Stimulated activated CD4-positive, alpha-beta T cell treated with anti-CD3 and anti-CD28 coated beads, TNF-alpha, amount 100 ng/mL, for 48 hours (primary cell): ENCODE measurements at regions not wholly inside any gene's neighbourhood (a gene's known extent, or its start where the extent isn't known, plus 50 kb on each side); places are given as distances from the start of the nearest gene placed in this dataset.
"Not testable (repeated sequence)": the region's sequence is repeated elsewhere in the genome, so short reads cannot be mapped to it uniquely, and the experiment has no call there.

Experiments used
- DNase-seq, 3 donors: peaks; one replicate each; pipeline ENCODE4 v3.0.0-alpha.2; 2020; ENCODE audit warnings: low read depth in 3 of 3

DNA sequence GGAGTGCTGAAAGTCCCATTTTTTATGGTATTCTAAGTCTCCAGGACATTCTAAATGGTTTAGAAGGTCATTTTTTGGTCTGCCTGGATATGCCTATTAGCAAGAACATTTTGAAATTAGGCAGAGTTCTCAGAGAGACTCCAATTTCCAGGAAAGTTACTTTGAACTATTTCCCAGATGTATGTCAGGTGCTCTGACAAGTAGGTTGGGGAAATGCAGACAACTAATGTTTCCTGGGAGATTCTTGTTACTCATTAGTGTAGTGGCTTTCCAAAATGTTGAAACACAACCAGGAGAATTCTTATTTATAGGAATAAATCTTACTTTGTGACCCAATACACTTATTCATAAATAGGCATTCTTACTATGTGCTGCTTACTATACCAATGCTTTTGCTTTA is 268.4 kb downstream of the ZNF37A start:
- not testable (repeated sequence) for DNase-seq

DNA sequence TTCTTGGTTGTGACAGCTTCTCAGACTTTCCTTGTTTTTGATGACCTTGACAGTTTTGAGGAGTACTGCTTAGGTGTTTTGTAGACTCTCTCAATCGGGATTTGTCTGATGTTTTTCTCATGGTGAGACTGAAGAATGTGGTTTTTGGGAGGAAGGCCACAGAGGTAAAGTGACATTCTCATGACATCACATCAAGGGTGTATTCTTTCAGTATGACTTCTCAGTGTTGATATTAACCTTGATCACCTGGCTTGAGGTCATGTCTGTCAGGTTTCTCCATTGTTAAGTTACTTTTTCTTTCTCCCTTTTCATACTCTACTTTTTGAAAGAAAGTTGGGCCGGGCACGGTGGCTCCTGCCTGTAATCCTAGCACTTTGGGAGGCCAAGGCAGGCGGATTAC is 269.9 kb downstream of the ZNF37A start:
- not testable (repeated sequence) for DNase-seq

DNA sequence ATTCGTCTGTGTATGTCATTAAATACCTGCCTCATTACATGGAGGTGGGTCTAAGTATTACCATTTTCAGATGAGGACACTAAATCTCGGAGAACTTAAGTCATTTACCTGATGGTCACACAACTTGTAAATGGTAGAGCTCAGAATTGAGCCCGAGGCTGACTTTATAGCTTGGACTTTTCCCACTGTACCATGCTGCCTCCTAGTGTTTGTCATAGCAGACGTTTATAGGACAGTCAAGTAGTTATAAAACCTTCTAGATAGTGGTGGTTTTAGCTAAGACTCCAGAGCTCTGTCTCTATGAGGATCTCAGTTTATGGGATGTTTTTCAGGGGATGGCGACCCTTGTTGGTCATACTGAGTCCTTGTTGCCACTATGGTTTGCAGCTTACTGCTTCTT is 271.8 kb downstream of the ZNF37A start:
- DNase-seq = not testable (repeated sequence)

DNA sequence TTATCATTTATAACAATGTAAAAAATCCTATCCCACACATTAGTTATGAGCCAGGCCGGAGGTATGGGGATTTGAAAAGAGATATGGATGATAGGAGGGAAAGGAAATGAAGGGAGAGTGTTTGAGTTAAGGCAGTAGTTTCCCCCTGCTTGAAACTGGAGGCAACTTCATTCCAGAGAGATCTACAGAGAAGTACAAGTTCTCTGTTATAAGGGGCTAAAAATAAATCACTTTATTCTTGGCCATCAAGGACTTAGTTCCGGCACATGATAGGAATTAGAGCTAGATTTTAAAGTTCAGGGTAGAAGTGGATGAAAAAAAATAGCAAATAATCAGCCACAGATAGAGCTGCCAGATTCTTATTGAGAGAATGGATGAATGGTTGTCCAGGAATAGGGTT is 289.7 kb downstream of the ZNF37A start:
- DNase-seq = not testable (repeated sequence)

DNA sequence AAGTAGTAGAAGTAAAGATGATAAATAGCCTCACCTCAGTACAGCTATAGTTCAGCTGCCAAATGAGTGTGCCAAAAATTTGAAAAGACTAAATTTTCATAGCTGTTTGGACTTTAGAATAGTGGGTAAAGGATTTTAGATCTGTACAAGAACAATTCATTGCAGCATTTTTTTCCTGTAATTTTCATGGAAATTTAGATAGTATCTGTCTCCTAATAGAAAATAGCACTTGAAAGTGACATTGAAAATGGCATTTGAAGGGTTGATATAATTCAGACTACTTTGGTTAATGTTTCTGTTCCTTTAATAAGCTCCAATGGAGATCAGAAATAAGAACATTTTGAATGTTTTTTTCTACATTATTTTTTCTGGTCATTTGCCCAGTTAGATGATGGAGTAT is 292.7 kb downstream of the ZNF37A start:
- not testable (repeated sequence) for DNase-seq

DNA sequence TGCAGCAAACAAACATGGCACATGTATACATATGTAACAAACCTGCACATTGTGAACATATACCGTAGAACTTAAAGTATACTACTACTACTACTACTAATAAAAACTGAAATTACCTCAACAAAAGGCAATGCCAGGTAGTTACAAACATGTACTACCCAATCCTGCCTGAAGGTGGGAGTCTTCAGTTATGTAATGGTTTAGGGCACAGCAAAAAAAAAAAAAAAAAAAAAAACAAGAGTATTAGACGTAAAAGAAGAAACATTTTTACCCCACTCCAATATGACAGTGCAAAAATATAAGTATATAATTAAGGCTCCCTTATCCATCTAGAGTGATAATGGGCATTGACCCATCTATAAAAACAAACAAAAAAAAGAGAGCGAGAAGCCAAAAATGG is 296.6 kb downstream of the ZNF37A start:
- not testable (repeated sequence) for DNase-seq

DNA sequence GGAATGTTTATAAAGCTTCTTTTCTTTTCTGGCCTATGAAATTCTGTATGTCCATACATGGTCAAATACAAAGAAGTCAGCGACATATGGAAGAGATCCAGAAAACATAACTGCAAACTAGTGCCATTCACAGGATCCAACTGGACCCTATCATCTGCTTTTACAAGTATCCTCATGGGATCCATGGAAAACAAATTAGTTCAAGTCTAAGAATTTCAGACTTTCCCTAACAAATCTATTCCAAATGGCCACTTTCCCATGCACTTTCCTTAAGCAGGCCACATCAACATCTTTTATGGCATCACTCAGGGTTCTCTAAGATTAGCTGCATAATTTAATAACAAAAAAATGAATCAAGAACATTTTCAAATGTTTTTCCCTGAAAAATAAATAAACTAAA is 301.3 kb downstream of the ZNF37A start:
- not testable (repeated sequence) for DNase-seq

DNA sequence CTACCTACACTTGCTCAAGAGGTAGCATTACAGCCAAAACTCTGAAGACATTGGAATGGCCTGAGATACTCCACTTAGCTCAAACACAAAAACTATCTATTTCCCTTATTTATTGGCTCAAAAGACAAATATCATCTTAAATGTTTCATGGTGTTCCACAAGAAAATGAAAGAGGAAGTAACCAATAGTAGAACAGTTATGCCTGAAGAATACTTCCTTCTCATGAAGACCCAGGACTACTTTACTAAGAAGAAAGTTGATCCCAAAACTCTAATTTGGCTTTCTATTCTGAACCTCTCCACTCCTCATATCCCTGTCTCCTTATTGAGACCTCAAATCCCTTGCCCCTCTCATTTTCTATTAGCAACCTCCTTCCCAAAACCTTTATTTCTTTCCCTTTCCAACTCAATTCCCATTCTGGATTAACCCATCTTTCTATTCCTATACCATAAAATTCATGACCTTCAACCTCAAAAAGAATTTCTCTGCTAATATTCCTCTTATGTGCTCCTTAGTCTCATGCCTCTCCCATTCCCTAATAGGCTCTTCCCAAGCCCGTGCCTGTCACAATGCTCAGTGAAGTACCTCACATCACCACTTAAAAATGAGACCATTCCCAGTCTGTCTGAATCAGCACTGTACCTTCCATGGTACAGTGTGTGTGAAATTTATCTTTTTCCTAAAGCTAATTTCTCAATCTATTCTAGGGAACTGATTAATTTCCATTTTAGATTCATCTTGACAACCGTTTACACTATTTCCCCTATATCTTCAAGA is 302.2 kb downstream of the ZNF37A start:
- not testable (repeated sequence) for DNase-seq

DNA sequence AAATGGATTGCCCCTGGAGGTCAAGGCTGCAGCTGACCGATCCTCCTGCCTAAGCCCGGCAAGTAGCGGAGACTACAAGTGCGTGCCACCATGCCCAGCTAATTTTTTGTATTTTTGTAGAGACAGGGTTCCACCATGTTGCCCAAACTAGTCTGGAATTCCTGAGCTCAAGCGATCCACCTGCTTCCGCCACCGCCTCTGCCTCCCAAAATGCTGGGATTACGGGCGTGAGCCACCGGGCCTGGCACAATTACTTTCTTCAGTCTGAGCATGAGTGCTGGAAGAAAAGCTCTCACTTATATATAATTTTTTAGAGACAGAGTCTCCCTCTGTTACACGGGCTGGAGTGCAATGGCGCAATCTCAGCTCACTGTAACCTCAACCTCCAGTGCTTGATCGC is 307.4 kb downstream of the ZNF37A start:
- DNase-seq = not testable (repeated sequence)

DNA sequence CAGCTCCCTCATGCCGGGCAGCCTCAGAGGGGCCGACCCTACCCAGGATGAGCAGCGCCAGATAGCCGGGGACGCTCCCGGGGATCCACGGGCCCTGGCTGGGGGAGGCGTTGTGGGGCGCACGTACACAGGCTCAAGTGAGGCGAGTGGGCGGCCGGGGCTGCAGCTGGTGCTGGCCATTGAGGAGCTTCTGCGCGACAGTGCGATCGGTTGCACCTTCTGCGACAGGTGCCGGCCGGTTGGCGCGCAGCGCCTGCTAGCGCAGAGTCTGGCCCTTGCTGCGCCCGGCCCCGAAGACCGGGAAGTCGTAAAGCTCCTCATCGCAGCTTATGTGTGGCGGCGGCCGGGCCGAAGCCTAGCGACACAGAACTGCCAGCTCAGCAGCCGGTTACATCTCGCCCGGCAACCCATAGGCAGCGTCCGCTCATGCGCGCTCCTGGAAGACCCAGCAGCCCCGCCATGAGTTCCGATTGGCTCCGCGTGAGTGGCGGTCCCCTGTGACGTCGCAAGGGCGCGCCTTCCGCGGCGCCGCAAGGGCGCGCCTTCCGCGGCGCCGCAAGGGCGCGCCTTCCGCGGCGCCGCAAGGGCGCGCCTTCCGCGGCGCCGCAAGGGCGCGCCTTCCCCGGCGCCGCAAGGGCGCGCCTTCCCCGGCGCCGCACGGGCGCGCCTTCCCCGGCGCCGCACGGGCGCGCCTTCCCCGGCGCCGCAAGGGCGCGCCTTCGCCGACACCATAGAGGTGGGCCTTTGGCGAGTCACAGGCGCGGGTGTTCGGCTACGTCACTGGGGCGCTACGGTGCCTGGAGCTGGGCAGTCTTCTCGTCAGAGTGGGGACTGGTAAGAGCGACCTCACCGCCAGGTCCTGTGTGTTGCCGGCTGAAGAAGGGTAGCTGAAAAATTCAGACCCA is 308.6 kb downstream of the ZNF37A start:
- DNase-seq = peak; percentile 81 to 88 (median 85)

DNA sequence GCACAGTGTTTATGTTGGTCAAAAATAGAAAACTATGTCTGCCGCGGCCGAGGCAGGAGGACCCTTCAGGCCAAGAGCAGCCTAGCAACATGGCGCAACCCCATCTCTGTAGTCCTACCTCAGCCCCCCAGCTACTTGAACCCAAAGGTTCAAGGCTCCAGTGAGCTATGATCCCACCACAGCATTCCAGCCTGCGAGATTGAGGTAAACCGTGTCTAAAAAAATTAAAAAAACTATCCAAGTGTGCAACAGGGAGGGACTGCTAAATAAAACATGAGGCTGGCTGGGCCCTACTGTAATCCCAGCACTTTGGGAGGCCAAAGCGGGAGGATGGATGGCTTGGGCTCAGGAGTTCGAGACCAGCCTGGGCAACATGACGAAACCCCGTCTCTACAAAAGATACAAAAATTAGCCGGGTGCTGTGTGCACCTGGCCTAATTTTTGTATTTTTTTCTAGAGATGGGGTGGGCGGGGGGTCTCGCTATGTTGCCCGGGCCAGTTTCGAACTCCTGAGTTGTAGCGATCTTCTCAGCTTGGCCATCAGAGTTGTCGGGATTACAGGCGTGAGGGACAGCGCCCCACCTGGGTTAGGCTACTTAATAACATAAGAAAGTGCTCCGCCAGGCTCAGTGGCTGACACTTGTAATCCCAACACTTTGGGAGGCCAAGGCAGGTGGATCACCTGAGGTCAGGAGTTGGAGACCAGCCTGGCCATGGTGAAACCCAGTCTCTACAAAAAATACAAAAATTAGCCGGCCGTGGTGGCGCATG is 309.4 kb downstream of the ZNF37A start:
- DNase-seq = not testable (repeated sequence)

DNA sequence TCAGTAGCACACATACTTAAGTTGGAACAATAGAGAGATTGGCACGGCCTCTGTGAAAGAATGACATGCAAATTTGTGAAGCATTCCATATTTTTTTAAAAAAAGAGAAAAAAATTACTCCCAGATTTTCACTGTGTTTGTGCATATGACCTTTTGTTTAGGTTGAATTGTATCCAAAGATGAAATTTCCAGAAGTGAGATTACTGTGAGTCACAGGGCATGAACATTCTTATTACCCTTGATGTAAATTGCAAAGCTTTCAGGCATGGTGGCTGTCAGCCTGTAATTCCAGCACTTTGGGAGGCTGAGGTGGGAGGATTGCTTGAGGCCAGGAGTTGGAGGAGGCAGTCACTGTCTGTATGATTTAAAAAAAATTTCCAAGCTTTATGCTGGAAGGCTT is 329.5 kb downstream of the ZNF37A start:
- not testable (repeated sequence) for DNase-seq

DNA sequence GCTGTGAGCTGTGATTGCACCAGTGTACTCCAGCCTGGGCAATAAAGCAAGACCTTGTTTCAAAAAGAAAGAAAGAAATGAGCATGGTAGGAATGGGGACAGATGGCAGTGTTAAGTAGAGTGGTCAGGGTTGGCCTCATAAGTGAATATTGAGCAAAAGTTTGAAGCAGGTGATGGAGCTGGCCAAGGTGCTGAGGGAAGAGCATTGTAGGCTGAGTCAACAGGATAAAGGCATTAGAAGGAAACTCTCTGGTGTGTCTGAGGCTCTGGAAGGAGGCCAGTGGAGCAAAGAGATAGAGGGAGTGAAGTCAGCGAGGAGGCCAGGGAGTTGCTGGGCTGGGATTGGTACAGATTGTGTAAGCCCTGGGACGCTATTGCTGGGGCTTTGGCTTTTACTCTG is 336.1 kb downstream of the ZNF37A start:
- not testable (repeated sequence) for DNase-seq

DNA sequence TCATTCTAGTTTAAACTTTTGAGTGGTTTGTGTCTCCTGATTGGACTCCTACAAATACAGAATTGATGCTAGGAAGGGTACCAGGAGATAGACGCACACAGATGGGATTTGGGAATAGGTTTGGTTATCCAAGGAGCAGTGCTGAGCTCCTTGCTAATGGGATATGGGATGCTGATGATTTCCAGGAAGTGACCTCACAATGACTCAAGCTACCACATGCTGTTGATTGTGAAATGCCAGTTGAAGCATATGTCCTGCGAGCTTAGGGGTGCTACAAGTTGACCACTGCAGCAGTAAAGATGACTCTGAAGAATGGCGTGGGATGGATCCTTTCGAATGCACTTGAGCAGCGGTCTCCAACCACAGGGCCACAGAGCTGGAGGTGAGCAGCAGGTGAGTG is 343.2 kb downstream of the ZNF37A start:
- not testable (repeated sequence) for DNase-seq

DNA sequence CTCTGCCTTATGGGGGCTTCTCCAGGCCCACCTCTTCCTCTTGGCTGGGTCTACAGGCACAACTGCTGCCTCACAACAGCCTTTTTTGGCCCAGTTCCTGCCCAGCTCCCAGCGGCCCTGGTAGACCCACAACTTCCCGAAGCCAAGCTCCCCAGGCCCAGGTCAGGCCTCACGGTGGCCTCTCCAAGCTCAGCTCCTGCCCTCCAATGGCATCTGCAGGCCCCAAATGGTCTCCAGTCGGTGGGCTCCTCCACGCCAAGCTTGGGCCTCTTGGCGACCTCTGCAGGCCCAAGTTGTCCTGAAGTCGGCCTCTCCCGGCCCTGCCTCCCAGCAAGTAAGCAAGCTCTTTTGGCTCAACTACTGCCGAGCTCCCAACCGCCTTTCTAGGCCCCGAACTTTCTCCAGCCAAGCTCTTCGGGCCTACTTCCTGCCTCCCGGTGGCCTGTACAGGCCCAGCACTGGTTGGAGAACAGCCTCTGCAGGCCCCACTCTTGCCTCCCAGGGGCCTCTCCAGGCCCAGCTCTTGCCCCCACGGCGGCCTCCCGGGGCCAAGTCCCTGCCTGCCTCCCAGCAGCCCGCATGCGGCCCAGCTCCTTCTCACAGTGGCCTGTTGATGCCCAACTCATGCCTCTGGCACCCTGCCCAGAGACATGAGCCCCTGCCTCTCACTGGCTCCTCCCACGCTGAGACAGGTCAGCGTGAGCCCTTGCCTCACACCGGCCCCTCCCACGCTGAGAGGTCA is 354.6 kb downstream of the ZNF37A start:
- not testable (repeated sequence) for DNase-seq

DNA sequence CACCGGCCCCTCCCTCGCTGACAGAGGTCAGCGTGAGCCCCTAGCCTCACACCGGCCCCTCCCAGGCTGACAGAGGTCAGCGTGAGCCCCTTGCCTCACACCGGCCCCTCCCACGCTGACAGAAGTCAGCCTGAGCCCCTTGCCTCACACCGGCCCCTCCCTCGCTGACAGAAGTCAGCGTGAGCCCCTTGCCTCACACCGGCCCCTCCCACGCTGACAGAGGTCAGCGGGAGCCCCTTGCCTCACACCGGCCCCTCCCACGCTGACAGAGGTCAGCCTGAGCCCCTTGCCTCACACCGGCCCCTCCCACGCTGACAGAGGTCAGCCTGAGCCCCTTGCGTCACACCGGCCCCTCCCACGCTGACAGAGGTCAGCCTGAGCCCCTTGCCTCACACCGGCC is 355.5 kb downstream of the ZNF37A start:
- DNase-seq = not testable (repeated sequence)

DNA sequence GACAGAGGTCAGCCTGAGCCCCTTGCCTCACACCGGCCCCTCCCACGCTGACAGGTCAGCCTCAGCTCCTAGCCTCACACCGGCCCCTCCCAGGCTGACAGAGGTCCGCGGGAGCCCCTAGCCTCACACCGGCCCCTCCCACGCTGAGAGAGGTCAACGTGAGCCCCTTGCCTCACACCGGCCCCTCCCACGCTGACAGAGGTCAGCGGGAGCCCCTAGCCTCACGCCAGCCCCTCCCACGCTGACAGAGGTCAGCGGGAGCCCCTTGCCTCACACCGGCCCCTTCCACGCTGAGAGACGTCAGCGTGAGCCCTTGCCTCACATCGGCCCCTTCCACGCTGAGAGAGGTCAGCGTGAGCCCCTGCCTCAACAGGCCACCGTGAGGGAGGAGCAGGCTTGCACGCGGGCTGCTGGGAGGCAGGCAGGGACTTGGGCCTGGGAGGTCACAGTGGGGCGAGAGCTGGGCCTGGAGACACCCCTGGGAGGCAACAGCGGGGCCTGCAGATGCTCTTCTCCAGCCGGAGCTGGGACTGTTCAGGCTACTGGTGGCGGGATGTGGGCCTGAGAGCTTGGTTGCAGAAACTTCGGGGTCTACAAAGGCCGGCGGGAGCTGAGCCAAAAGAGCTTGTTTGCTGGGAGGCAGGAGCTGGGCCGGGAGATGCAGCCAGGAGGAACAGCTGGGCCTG is 356.4 kb downstream of the ZNF37A start:
- not testable (repeated sequence) for DNase-seq

DNA sequence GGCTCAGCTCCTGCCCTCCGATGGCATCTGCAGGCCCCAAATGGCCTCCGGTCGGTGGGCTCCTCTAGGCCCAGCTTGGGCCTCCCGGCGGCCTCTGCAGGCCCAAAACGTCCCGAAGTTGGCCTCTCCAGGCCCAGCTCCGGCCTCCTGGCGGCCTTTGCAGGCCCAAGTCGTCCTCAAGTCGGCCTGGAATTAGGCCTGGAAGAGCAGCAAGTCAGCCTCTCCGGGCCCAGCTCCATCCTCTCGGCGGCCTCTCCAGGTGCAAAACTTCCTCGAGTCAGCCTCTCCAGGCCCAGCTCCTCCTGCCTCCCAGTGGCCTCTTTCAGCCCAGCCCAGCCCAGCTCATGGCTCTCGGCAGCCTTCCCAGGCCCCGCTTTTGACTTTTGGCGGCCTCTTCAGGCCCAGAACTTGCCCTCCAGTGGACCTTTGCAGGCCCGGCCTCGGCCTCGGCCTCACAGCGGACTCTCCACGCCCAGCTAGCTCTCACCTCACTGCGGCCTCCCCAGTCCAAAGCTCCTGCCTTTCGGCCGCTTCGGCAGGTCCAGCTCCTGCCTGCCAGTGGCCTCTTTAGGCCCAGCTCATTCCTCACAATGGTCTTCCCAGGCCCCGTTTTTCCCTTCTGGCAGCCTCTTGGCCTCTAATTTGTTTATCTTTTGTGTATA is 357.3 kb downstream of the ZNF37A start:
- DNase-seq = not testable (repeated sequence)
